Activated CD8-positive, alpha-beta memory T cell treated with anti-CD3 and anti-CD28 coated beads, Interleukin-2, amount 50 U/mL, for 24 hours (primary cell): ENCODE measurements at regions not wholly inside any gene's neighbourhood (a gene's known extent, or its start where the extent isn't known, plus 50 kb on each side); places are given as distances from the start of the nearest gene placed in this dataset.

Experiments used
- DNase-seq: peaks from one replicate; pipeline ENCODE4 v3.0.0-alpha.2; 2020; ENCODE audit errors: extremely low read depth

DNA sequence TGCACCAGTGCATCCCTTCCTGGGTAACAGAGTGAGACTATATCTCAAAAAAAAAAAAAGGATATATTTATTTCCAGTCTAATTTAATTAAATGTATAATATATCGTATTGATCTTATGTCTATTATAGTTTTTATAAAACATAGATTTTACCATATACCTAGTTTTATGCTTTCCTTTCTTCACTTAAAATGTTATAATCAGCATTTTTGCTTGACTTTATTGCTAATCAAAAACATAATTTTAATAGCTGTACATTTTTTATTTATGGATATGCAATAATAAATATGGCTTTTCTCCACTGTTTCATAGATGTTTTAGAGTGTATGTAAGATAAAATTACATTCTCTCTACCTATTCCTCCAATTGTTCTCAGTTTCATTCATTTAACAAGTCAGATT, 958.0 kb downstream of the EPHA4 start:
- no peak for DNase-seq

DNA sequence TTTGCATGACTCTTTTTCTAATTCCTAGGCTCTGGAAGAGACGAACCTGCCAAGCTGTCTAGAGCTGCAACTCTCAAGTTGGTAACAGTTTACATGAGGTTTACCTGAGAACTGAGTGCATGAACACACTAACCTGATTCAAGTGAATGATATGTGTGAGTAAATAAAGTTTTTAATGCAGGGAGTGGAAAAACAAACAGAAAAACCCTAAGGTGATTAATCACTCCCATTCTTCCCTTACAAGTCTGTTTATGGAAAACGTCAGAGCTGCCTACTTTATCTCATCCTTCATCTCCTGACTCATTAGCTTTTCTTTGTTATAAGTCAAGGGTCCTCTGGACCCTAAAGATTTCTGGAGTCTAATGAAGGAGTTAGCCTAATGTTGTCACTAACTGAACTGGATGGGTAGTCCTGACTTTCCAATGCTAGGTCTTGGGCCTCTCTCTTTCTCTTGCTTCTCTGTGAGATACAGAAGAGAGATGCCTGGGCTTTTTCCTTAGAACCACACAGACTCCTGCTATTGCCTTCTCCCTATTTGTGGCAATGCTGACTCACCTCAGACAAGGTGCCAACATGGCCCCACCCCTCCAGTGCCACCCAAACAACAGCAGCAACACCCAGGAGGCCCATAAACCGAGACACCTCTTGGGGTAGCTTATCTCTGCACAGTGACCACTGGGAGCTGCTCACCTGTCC, 952.4 kb downstream of the EPHA4 start:
- no peak for DNase-seq

DNA sequence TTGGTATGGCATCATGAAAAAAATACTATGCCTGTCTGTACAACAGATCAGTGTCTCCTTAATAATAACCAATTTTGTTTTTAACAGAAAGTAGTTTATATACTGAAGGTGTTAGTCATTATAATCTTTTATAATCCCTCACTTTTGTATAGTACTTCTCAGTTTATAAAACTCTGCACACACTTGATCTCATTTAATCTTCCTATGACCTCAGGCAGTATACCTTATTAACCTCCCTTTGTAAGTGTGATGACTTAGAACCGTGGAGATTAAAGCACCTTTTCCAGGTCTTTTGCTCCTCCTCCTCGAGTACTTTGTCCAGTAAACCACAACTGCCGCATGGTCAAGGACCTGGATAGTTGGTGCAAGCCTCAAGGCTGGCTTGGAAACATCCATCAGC, 945.5 kb downstream of the EPHA4 start:
- no peak for DNase-seq

DNA sequence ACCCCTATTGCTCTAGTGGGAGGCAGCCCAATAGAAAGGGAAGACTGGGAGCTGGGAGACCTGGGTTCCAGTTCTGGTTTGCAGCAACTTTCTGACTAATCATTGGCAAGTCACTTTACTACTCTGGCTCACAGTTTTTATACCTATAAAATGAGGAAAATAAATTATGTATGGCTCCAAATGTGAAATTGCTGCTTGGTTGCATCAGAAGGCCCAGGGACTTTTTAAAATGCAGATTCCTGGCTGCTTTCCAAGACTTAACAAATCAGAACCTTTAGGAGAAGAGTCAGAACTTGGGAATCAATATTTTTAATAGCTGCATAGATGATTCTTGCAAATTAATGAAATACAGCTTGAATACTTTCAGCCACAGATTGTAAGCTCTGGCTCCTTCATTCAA, 943.9 kb downstream of the EPHA4 start:
- DNase-seq, result no peak

DNA sequence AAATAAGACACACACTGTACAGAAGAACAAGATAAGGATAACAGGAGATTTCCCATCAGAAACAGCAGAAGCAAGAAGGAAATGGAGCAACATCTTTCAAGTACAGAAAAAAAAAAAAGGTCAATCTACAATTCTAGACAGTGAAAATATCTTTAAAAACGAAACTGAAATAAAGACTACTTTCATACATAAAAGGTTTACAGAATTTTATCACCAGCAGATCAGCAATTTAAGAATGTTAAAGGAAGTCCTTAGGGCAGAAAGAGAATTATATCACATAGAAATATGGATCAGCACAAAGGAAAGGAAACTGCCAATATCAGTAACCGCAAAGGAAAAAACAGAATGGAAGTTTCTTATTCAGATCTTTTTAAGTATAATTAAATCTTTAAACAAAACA, 931.0 kb downstream of the EPHA4 start:
- DNase-seq, result no peak

DNA sequence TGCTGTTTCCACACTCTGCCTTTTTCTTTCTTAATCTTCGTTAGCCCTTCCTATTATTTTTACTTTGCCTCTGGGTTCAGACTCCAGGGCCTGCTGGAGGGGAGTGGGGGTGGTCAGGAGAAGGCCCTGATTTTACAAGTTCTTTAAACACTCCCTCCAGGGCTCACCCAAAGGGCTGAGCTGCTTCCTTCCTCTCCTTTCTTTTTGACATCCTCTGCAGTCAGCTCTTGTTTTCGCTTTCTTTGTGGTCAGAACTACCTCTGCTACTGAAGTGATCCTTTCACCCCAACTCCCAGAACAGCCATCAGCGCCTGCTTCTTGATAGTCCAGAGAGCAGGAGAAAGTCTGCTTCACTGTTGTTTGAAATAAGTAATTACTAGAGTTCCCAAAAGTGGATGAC, 925.7 kb downstream of the EPHA4 start:
- no peak for DNase-seq

DNA sequence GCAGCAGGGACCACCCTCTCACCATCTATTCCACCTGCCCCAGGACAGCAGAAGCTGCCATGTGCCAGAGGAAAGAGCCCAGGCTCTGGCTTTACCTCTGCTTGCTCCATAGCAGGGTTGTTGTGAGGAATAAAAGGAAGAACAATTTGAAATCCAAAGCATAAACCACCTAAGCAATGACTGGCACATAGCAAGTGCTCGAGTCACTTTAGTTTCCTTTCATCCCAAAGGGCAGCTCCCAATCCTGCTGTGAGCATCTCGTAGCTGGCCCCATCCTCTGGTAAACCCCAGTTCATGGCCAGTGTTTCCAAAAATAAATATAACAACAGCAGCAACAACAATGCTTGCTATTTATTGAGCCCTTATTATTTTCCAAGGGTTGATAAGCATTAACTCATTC, 923.5 kb downstream of the EPHA4 start:
- no peak for DNase-seq

DNA sequence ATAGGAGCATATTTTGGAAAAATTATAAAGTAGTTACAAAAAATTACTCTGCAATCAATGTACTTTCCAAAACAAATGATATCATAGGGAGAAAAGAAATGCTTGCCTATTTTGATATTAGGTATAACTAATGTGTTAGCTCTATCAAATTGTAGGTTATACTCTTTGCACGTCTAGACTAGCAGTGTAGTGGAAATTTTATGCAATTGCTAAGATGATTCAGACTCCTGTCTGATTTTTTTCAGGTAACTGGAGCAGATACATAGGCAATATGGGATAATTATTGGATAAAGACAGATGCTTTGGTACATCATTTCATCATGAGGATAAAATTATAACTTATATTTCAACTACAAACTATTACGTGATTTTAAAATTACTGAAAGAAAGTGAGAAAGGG, 918.3 kb downstream of the EPHA4 start:
- no peak for DNase-seq

DNA sequence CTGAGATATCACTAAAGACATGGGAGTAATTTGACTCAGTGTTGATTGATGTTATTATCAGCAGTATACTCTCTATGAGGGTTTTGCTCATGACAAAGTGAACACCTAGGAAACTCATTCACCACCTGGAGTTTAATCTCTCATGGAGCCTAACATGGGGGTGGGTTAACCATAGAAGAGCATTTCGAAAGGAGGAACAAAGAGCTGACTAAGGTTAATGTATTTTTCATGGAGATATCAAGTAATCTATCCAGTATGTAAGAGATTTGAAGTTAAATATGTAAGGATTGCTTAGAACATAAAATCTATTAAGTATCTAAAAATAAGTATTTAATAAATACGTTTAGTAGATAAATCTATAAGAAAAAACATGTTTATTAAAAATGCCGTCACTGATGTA, 917.8 kb downstream of the EPHA4 start:
- no peak for DNase-seq

DNA sequence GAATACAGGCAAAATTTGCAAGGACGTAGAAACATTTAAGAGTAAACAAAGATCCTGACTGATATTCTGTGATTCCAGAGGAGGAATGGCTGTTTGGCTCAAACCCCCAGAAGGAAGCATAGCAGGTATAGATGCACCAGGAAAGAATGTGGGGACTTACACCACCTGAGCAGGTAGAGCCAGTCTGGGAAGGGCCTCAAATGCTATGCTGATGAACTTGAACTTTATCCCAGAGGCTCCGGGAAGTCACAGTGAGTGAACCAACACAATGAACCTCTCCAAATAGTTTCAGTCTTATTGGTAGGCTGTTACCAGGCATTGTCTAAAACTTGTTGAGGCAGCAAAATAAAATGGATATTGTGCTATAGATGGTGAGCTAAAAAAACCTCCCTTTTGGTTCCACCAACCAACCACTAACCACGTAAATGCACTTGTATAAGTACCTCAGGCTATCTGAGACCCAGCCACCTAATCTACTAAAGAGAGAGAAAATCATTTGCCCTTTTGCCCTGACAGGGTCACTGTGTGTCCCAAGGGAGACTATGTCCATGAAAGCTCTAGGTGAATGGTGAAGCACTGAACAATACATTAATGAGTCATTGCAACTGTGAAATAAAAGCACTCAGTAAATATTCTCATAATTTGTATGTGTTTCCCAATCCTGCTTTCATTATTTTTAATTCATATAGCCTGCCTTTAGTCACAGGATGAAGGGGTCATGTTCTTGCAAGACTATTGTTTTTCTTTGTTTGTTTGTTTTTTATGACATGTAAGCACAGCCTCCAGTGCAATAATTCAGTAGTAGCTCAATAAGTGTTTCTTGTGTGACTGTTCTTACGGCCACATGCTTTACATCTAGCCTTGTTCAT, 911.6 kb downstream of the EPHA4 start:
- DNase-seq, result no peak

DNA sequence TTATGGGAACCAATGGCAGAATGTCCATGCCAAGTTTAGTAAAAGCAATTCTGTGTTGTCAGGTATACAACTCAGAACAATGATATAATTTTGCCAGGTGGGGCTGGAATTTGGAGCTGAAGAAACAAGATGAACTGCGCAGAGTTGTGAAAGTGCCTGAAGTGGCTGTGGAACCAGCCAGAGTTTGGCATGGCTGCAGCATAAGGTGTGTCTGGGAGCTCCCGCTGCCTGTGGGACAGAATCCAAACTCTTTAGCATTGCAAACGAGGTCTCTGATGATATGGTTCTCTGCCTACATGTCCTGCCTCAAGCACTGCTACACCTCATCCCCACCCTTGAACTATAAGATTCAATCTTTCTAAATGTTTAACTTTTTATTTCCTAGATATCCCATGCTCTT, 909.7 kb downstream of the EPHA4 start:
- DNase-seq, result no peak

DNA sequence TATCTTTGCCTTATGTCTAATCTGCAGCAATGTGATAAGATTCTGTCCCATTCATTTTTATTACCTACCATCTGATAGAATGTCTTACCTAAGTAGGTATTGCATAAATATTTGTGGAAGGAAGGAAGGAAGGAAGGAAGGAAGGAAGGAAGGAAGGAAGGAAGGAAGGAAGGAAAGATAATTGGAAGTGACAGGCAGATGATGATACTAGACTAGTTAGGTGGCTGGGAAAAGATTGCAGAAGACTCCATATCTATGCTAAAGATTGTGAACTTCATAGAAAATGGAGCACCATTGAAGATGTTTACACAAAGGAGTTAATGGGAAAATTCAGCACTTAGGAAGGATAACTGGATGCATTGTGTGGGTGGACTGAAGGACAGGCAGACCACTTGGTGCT, 909.0 kb downstream of the EPHA4 start:
- no peak for DNase-seq

DNA sequence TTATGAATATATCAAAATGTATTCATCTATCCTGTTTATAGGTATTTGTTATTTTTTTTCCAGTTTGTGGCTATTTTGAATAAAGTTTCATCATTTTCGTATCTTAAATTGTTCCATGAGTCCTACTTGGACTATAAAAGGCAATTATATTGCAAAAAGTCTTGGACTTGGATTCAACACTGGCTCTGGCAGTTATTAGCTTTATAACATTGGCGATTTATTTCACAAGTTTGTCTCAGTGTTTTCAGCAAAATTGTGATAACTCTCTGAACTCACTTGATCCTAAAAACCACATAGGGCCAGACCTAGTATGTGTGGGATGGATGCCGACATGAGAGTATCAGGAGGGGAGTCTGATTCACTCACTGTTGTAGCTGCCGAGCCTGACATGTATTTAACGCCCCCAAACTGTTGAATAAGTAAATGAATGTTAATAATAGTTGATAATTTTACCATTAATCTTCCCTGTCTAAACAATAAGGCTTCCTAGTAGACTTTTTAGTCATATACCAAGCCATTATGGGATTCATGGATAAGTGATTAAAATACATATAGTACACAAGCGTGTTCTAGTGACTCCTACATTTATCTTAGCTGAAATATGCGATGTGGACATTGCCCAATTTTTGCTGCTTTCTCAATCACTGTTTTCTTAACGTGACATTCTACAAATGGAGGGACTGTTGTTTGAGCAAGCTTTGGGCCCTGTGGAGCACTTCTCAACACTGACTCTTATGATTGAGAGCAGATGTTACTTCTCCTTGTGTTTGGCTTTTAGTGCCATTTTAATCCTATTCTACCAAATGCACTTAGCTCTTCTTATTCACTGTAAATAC, 907.6 kb downstream of the EPHA4 start:
- no peak for DNase-seq

DNA sequence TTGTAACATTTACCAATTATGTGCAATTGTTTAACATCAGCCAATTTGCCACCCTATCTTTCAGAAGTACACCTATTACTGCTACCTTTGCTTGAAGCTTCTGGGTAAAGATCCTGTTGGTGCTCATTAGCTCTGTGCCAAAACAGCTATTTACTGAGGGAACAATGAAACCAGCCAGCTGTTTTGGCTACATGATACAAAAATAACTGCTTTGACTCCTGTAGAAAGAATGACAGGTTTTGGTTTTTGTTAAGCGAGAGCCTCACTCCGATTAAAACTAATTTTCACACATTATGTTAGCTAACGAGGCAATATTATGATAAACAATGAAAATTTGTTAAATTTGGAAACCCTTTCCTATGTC, 907.0 kb downstream of the EPHA4 start:
- no peak for DNase-seq

DNA sequence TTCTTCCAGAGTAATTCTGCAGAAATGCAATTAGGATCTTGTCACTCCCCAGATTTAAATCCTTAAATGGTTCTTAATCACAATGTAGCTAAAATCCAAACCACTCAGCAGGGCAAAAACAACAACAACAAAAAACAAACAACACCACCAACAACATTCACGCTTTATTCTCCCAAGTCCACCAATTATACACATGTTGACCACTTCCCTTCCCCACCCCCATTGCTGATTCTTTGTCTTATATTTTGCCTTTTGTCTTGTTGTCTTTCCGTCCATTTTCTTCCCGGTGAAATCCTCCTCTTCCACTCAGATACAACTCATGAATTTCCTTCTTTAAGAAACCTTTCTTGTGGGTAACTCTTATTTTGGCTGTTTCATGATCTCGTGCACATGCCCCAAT, 902.8 kb downstream of the EPHA4 start:
- DNase-seq, result no peak

DNA sequence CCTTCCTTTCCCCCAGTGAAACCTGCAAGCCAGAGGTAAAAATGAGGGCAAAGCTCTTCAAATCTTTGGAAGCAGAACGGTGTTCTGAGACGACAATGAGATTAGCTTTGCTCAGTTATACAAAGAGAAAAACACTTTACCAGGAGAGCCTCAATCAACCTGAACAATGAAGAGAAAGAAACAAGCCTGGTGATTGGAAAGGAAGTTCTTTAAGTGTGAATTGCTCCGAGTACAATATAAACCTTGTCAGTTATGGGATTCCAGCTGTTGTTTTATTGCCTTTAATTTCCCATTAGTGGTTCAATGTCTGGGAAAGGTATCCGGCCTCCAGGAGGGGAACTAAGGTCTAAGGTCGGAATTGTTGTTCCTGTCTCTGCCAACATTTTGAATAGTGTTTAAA, 901.6 kb downstream of the EPHA4 start:
- DNase-seq, result no peak

DNA sequence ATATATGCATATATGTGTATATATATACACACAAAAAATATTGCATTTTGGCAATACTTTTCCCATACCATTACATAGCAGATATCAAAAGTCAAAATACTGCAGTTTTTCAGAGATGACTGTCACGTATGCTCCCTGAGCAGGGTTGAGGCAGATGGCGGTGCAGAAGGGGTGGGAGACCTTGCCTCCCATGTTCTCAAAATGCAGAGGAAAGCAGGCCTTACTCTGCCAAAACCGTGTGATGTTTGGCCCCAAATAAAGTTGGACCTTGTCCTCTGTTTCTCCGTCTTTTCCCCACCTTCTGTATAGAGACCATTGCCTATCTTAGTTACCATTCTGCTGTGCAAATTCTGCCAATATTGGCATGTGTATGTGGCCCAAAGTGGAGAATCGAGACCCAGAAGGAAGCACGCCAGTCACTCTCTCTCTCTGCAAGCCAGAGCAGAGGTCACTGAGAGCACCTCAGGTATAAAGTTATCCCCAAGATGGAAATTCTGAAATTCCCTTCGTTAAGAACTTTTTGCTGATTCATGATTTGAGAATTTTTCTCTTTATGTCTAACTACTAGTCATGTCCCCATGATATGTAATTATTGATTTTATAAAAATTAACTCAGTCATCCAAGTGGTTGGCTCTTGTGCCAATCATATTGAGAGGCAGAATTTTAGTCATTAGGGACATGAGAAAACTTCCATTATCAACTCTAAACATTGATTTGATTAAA, 898.8 kb downstream of the EPHA4 start:
- no peak for DNase-seq

DNA sequence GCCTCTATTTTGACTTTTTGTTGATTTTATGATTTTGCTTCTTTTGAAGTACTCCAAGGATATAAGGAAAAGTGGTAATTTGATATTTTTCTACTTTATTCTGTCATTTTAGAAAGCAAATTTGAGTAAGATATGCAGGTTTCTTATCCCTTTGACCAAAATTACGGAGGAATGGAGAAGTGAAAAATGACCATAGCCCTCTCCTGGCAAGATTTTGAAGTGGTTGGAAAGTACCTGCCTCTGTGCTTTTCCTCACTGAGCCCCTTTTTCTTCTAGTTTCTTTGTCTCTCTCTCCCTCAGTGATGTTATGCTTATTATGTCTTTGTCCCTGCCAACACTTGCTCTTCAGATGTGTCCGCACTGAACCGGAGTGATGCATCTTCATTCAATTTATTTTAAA, 898.1 kb downstream of the EPHA4 start:
- no peak for DNase-seq

DNA sequence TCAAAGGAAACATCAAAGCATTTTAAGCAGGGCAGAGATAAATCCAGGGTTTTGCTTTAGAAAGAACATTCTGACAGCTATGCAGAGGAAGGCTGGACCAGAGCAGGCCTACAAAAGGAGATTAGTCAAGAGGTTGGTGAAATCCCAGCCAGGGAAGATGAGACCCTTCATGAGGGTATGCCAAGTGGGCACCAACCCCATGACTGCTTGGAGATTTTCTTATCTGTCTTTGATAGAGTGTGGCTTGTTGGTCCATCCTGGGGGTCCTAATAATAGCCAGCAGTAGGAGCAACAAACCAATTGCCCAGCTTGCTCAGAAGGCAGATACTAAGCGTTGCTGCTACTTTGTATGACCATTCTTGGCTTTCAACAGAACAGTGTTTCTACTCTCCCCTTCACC, 895.4 kb downstream of the EPHA4 start:
- DNase-seq, result no peak

DNA sequence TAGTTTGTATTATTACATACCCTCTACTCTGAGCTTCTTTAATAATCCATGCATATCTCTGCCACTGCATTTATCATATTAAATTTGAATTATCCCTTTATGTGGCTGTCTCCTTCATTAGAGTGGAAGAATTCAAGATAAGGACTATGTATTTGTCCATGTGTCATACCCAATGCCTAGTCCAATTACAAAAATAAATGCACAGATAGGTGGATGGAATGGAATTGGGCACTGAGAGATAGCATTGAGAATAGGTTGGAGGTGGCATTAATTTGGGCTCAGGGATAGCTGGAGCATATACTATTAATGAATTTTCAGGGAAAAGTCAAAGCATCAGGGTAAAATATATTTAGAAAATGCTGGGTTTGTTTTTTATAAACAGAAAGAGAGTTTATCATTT, 893.2 kb downstream of the EPHA4 start:
- DNase-seq, result no peak

DNA sequence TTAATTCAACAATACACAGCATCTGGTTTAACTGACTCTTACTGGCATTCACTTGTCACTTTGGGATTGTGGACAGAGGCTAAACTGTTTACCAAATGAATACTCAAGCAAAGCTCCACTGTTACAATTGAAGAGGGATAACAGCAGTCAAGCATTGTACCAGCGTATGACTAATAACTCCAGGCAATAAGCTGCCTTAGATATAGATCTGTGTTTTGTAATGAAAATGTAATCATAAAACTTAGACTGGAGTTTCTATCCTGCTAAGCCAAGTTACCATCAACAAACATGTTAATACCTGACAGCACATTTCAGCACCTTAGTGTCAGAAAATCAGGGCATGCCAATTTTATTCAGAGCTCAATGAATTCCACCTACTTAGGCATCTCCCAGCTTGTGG, 889.5 kb downstream of the EPHA4 start:
- DNase-seq, result no peak

DNA sequence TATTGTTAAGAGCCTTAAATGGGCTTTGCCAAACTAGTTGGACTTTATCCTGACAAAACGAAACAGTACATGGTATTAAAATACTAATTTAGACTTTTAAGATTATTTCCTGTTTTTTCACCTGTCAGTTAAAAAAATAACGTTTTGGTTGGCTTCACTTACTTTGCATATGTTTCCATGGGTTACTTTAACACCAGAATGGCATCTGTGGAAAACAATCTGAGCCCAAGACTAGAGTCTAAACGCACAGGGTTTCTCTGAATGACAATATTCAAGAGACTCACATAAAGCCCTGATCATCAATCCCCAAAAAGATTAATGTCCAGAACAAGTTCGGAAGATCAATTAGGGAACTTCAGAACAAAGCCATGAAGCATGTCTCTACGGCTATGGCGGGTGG, 888.0 kb downstream of the EPHA4 start:
- no peak for DNase-seq
